GM23338 (cell line): ENCODE measurements at regions not wholly inside any gene's neighbourhood (a gene's known extent, or its start where the extent isn't known, plus 50 kb on each side); places are given as distances from the start of the nearest gene placed in this dataset.

ENCODE experiments used
- ATAC-seq: fragments of 200-7000 bp; cut with Tn5 transposase; 3 replicates; pipeline ENCODE4 v1.9.1; 2020
- DNase-seq: peaks from one replicate; pipeline ENCODE4 v3.0.0-alpha.2; 2015; ENCODE audit warnings: low spot score
- H2AFZ ChIP-seq: fragments of 200-600 bp; sonication (generic); 2 replicates; pipeline ENCODE4 v1.8.0; 2016; ENCODE audit warnings: antibody characterized with exemption, mild to moderate bottlenecking, moderate library complexity
- H3F3A ChIP-seq: fragments of 200-600 bp; sonication (generic); replicated peaks from 2 replicates; pipeline ENCODE4 v1.8.0; 2017; ENCODE audit warnings: antibody characterized with exemption, mixed run types, low read depth
- H3K27ac ChIP-seq: fragments of 200-600 bp; sonication (generic); 2 replicates; pipeline ENCODE4 v1.6.1; 2016; ENCODE audit warnings: low read depth
- H3K27me3 ChIP-seq: fragments of 200-600 bp; sonication (generic); 2 replicates; pipeline ENCODE4 v1.8.0; 2016; ENCODE audit warnings: mild to moderate bottlenecking, mixed run types, moderate library complexity; ENCODE audit not compliant: insufficient read depth
- H3K36me3 ChIP-seq: fragments of 200-600 bp; sonication (generic); 2 replicates; pipeline ENCODE4 v1.8.0; 2016; ENCODE audit warnings: mild to moderate bottlenecking; ENCODE audit not compliant: insufficient read depth
- H3K4me1 ChIP-seq: fragments of 200-600 bp; sonication (generic); 2 replicates; pipeline ENCODE4 v1.8.0; 2016; ENCODE audit warnings: mild to moderate bottlenecking, moderate library complexity; ENCODE audit not compliant: insufficient read depth
- H3K4me2 ChIP-seq: fragments of 200-600 bp; sonication (generic); 2 replicates; pipeline ENCODE4 v1.7.1; 2017; ENCODE audit warnings: mixed run types
- H3K4me3 ChIP-seq: fragments of 200-600 bp; sonication (generic); 2 replicates; pipeline ENCODE4 v1.6.1; 2016; ENCODE audit warnings: mixed run types
- H3K79me2 ChIP-seq: fragments of 200-600 bp; sonication (generic); replicated peaks from 2 replicates; pipeline ENCODE4 v1.8.0; 2017; ENCODE audit warnings: mild to moderate bottlenecking; ENCODE audit not compliant: insufficient read depth
- H3K9me2 ChIP-seq: fragments of 200-600 bp; sonication (generic); 2 replicates; pipeline ENCODE4 v1.8.0; 2017; ENCODE audit not compliant: insufficient read depth
- H4K20me1 ChIP-seq: fragments of 200-600 bp; sonication (generic); replicated peaks from 2 replicates; pipeline ENCODE4 v1.8.0; 2017; ENCODE audit warnings: mild to moderate bottlenecking; ENCODE audit not compliant: insufficient read depth
- H3K27ac Mint-ChIP-seq: 2 replicates; pipeline ENCODE4 v1.8.0; 2020; ENCODE audit warnings: inconsistent platforms, mild to moderate bottlenecking, moderate library complexity, mixed read lengths
- H3K27me3 Mint-ChIP-seq: 3 replicates; pipeline ENCODE4 v1.8.0; 2022; ENCODE audit warnings: low read depth, mild to moderate bottlenecking, moderate library complexity, mixed read lengths, inconsistent platforms; ENCODE audit not compliant: insufficient read depth, poor library complexity
- H3K36me3 Mint-ChIP-seq: 3 replicates; pipeline ENCODE4 v1.8.0; 2021; ENCODE audit warnings: low read depth, mild to moderate bottlenecking, inconsistent platforms, moderate library complexity, mixed read lengths
- H3K4me1 Mint-ChIP-seq: 3 replicates; pipeline ENCODE4 v1.8.0; 2020; ENCODE audit warnings: mild to moderate bottlenecking, inconsistent platforms, mixed read lengths
- H3K4me3 Mint-ChIP-seq: 3 replicates; pipeline ENCODE4 v1.8.0; 2021; ENCODE audit warnings: moderate library complexity, mild to moderate bottlenecking, inconsistent platforms, mixed read lengths
- H3K9me3 Mint-ChIP-seq: 3 replicates; pipeline ENCODE4 v1.8.0; 2020; ENCODE audit warnings: moderate library complexity, mild to moderate bottlenecking, inconsistent platforms, mixed read lengths
- CREB1 ChIP-seq: fragments of 250-450 bp; sonication (Bioruptor Pico); IDR thresholded peaks from 2 replicates; pipeline ENCODE4 v1.5.0; 2020; ENCODE audit warnings: low read depth, mild to moderate bottlenecking, moderate library complexity
- CTCF ChIP-seq, 2 experiments: fragments of 200-600 bp in 1 of 2; sonication (generic) in 1 of 2; conservative IDR thresholded peaks; 2 replicates each; pipeline versions ENCODE4 v1.5.1 to v1.6.1; 2016 to 2017; ENCODE audit warnings: antibody characterized with exemption in 2 of 2, low read depth in 2 of 2, mild to moderate bottlenecking in 2 of 2, moderate library complexity in 1 of 2
- ETS1 ChIP-seq: IDR thresholded peaks from 2 replicates; pipeline ENCODE4 v1.6.1; 2016; ENCODE audit warnings: antibody characterized with exemption
- EZH2 ChIP-seq: fragments of 200-600 bp; sonication (generic); IDR thresholded peaks from one replicate; pipeline ENCODE4 v1.8.0; 2017; ENCODE audit warnings: antibody characterized with exemption, mild to moderate bottlenecking, low read depth; ENCODE audit not compliant: unreplicated experiment
- EZH2phosphoT487 ChIP-seq: fragments of 200-600 bp; sonication (generic); IDR thresholded peaks from one replicate; pipeline ENCODE4 v1.8.1; 2018; ENCODE audit warnings: antibody characterized with exemption; ENCODE audit not compliant: unreplicated experiment
- JUNB ChIP-seq: IDR thresholded peaks from one replicate; pipeline ENCODE4 v1.6.1; 2016; ENCODE audit warnings: antibody characterized with exemption; ENCODE audit not compliant: unreplicated experiment
- NANOG ChIP-seq: IDR thresholded peaks from 2 replicates; pipeline ENCODE4 v1.6.1; 2016; ENCODE audit warnings: antibody characterized with exemption, borderline replicate concordance
- POLR2AphosphoS5 ChIP-seq: IDR thresholded peaks from 2 replicates; pipeline ENCODE4 v1.6.1; 2016; ENCODE audit warnings: antibody characterized with exemption, low read depth
- REST ChIP-seq: IDR thresholded peaks from one replicate; pipeline ENCODE4 v1.6.1; 2018; ENCODE audit warnings: antibody characterized with exemption; ENCODE audit not compliant: unreplicated experiment
- ZNF462 ChIP-seq: fragments of 250-450 bp; sonication (Bioruptor Pico); IDR thresholded peaks from 2 replicates; pipeline ENCODE4 v1.5.0; 2020; ENCODE audit warnings: mild to moderate bottlenecking, moderate library complexity

GRCh38 chr10:129334266-129334665 lies 132.8 kb upstream of the MGMT start:
- no peaks in the 10 kb centered on the region for H3K36me3 ChIP-seq
- ATAC-seq (no peak), DNase-seq (no peak)
- no peaks in the 10 kb centered on the region for H3F3A ChIP-seq
- no peak overlapping the region for H3K4me3 ChIP-seq
- H3K27ac ChIP-seq = no peak overlapping the region
- no peak overlapping the region for H3K4me2 ChIP-seq
- no peaks in the 10 kb centered on the region for H3K36me3 Mint-ChIP-seq
- H3K4me1 ChIP-seq = no peaks in the 10 kb centered on the region
- no peaks in the 10 kb centered on the region for H3K27me3 ChIP-seq
- no peaks in the 10 kb centered on the region for H4K20me1 ChIP-seq
- H3K4me3 Mint-ChIP-seq = no peak overlapping the region
- no peak overlapping the region for H3K27ac Mint-ChIP-seq
- H3K79me2 ChIP-seq = no peaks in the 10 kb centered on the region
- H3K27me3 Mint-ChIP-seq = no peaks in the 10 kb centered on the region
- no peaks in the 10 kb centered on the region for H3K9me3 Mint-ChIP-seq
- peaks cover 29% of the 10 kb centered on the region for H3K4me1 Mint-ChIP-seq
- peak overlapping the region; percentile 61; the same call in 1 of the 2 replicates for H2AFZ ChIP-seq
- TF ChIP-seq EZH2 (no peak), JUNB (no peak), EZH2phosphoT487 (no peak), ETS1 (no peak), NANOG (no peak), REST (no peak), ZNF462 (CRISPR knock-in tag) (no peak), CTCF (conservative IDR thresholded peaks at IDR 0.05; ENCODE audit: low read depth in 2 of 2) (no peak), POLR2AphosphoS5 (no peak), CREB1 (CRISPR knock-in tag) (no peak)
- no peaks in the 10 kb centered on the region for H3K9me2 ChIP-seq
